Astrocyte (in vitro differentiated cells and primary cell): ENCODE measurements at regions not wholly inside any gene's neighbourhood (a gene's known extent, or its start where the extent isn't known, plus 50 kb on each side); places are given as distances from the start of the nearest gene placed in this dataset.
"Not testable (repeated sequence)": the region's sequence is repeated elsewhere in the genome, so short reads cannot be mapped to it uniquely, and the experiment has no call there.

ENCODE experiments used
- DNase-seq: peaks from one replicate; pipeline ENCODE4 v3.0.0-alpha.2; 2010; ENCODE audit warnings: low read depth
- FAIRE-seq: peaks from 2 replicates; lab custom pipeline; 2011; peaks lifted over from hg19 to GRCh38; lab: Jason Lieb, UNC
- H2AFZ ChIP-seq: 2 replicates; pipeline ENCODE4 v1.6.0; 2012; ENCODE audit warnings: low read depth, low read length, inconsistent platforms
- H3K27ac ChIP-seq: 2 replicates; pipeline ENCODE4 v1.5.1; 2011; ENCODE audit warnings: low read depth, low read length, inconsistent platforms
- H3K27me3 ChIP-seq: 2 replicates; pipeline ENCODE4 v1.6.0; 2011; ENCODE audit warnings: low read length, inconsistent platforms; ENCODE audit not compliant: insufficient read depth
- H3K36me3 ChIP-seq: 2 replicates; pipeline ENCODE4 v1.5.1; 2011; ENCODE audit warnings: low read length, inconsistent platforms; ENCODE audit not compliant: insufficient read depth
- H3K4me1 ChIP-seq: 2 replicates; pipeline ENCODE4 v1.5.1; 2011; ENCODE audit warnings: low read length, inconsistent platforms; ENCODE audit not compliant: insufficient read depth
- H3K4me2 ChIP-seq: 2 replicates; pipeline ENCODE4 v1.6.0; 2012; ENCODE audit warnings: low read length, inconsistent platforms
- H3K4me3 ChIP-seq: 2 replicates; pipeline ENCODE4 v1.5.1; 2011; ENCODE audit warnings: low read depth, mild to moderate bottlenecking, low read length, inconsistent platforms; ENCODE audit not compliant: insufficient read depth
- H3K79me2 ChIP-seq: 2 replicates; pipeline ENCODE4 v1.6.0; 2012; ENCODE audit warnings: mild to moderate bottlenecking, low read length, inconsistent platforms; ENCODE audit not compliant: insufficient read depth
- H3K9ac ChIP-seq: 2 replicates; pipeline ENCODE4 v1.6.0; 2012; ENCODE audit warnings: mild to moderate bottlenecking, low read length, inconsistent platforms
- H3K9me3 ChIP-seq: 2 replicates; pipeline ENCODE4 v1.5.1; 2012; ENCODE audit warnings: low read depth, mild to moderate bottlenecking, low read length, inconsistent platforms; ENCODE audit not compliant: insufficient read depth
- H4K20me1 ChIP-seq: 2 replicates; pipeline ENCODE4 v1.6.0; 2012; ENCODE audit warnings: low read length, inconsistent platforms; ENCODE audit not compliant: insufficient read depth
- H3K27ac Mint-ChIP-seq: one replicate; pipeline ENCODE4 v1.8.0; 2021; ENCODE audit warnings: mild to moderate bottlenecking, mixed read lengths; ENCODE audit not compliant: unreplicated experiment
- H3K27me3 Mint-ChIP-seq: one replicate; pipeline ENCODE4 v1.8.0; 2021; ENCODE audit warnings: low read depth, mixed read lengths; ENCODE audit not compliant: unreplicated experiment
- H3K36me3 Mint-ChIP-seq: one replicate; pipeline ENCODE4 v1.8.0; 2021; ENCODE audit warnings: low read depth, mixed read lengths; ENCODE audit not compliant: unreplicated experiment
- H3K4me1 Mint-ChIP-seq: one replicate; pipeline ENCODE4 v1.8.0; 2021; ENCODE audit warnings: low read depth, mixed read lengths; ENCODE audit not compliant: unreplicated experiment
- H3K4me3 Mint-ChIP-seq: one replicate; pipeline ENCODE4 v1.8.0; 2021; ENCODE audit warnings: mild to moderate bottlenecking, moderate library complexity, mixed read lengths; ENCODE audit not compliant: unreplicated experiment
- H3K9me3 Mint-ChIP-seq: one replicate; pipeline ENCODE4 v1.8.0; 2021; ENCODE audit warnings: mild to moderate bottlenecking, mixed read lengths; ENCODE audit not compliant: unreplicated experiment
- CTCF ChIP-seq: IDR thresholded peaks from 2 replicates; pipeline ENCODE4 v1.5.1; 2011; ENCODE audit warnings: low read depth, mild to moderate bottlenecking, inconsistent platforms, low read length, moderate library complexity; ENCODE audit not compliant: insufficient read depth
- EZH2 ChIP-seq: IDR thresholded peaks from 2 replicates; pipeline ENCODE4 v1.6.1; 2012; ENCODE audit warnings: mild to moderate bottlenecking, low read length, inconsistent platforms; ENCODE audit not compliant: insufficient read depth

DNA sequence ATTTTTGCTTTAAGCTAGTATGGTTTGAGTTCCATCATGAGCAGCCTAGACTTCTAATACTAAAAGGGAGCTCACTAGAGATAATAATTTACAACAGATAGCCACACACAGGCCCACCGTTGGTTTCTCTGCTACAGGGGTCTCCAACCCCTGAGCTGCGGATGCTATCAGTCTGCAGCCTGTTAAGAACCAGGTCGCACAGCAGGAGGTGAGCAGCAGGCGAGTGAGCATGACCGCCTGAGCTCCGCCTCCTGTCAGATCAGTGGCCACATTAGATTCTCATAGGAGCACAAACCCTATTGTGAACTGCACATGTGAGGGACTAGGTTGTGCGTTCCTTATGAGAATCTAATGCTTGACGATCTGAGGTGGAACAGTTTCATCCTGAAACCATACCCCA is 150.6 kb downstream of the HRH4 start:
- H4K20me1 ChIP-seq = no peaks in the 10 kb centered on the region
- no peak overlapping the region for H2AFZ ChIP-seq
- H3K79me2 ChIP-seq = no peaks in the 10 kb centered on the region
- no peak overlapping the region for H3K4me2 ChIP-seq
- no peak overlapping the region for H3K27ac ChIP-seq
- Mint-ChIP-seq H3K4me1 (no peaks in the 10 kb centered on the region), H3K36me3 (no peaks in the 10 kb centered on the region), H3K27me3 (peaks cover 5% of the 10 kb centered on the region), H3K27ac (no peak overlapping the region), H3K9me3 (no peaks in the 10 kb centered on the region), H3K4me3 (no peak overlapping the region)
- FAIRE-seq (no peak), DNase-seq (no peak)
- H3K36me3 ChIP-seq = no peaks in the 10 kb centered on the region
- H3K9ac ChIP-seq = no peak overlapping the region
- no peaks in the 10 kb centered on the region for H3K27me3 ChIP-seq
- no peaks in the 10 kb centered on the region for H3K9me3 ChIP-seq
- H3K4me1 ChIP-seq = no peaks in the 10 kb centered on the region
- H3K4me3 ChIP-seq = no peak overlapping the region
- no peak for TF ChIP-seq EZH2

- H3K36me3 Mint-ChIP-seq = no peaks in the 10 kb centered on the region
- TF ChIP-seq CTCF (no peak), EZH2 (no peak)
- no peaks in the 10 kb centered on the region for H3K79me2 ChIP-seq
- peaks cover 4% of the 10 kb centered on the region for H3K27me3 Mint-ChIP-seq
- no peaks in the 10 kb centered on the region for H3K4me1 ChIP-seq
- H3K36me3 ChIP-seq = no peaks in the 10 kb centered on the region
- H3K27ac ChIP-seq = no peak overlapping the region
- no peak overlapping the region for H3K4me2 ChIP-seq
- no peak for DNase-seq
- H3K9ac ChIP-seq = no peak overlapping the region
- no peak overlapping the region for H2AFZ ChIP-seq
- H3K27me3 ChIP-seq = no peaks in the 10 kb centered on the region
- no peak for FAIRE-seq
- H3K9me3 Mint-ChIP-seq = no peaks in the 10 kb centered on the region
- no peak overlapping the region for H3K4me3 ChIP-seq
- H4K20me1 ChIP-seq = no peaks in the 10 kb centered on the region
- no peak overlapping the region for H3K4me3 Mint-ChIP-seq
- H3K27ac Mint-ChIP-seq = no peak overlapping the region
- no peaks in the 10 kb centered on the region for H3K9me3 ChIP-seq
- no peaks in the 10 kb centered on the region for H3K4me1 Mint-ChIP-seq
Measured at GRCh38 chr18:24613896-24614640, 153.6 kb downstream of the HRH4 start.

DNA sequence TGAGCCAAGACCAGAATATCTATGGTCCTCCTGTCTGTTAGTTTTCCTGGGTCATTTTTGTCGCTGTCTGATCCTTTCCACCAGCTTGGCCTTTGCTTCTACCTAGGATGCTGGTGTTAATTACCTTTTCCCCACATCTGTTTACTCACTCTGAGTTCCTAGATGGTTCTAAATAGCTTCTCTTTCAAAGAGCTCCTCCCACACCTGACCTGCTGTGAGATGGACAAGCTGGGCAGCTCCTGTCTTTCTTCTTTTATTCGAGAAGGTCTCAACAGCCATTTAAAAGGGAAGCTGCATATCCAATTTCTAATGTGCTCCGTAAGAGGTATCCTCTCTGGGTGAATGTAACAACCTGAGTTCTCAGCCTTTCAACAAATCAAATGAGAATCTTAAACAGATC is 156.2 kb downstream of the HRH4 start:
- Histone ChIP-seq H3K4me2 (no peak overlapping the region), H3K79me2 (no peaks in the 10 kb centered on the region), H3K4me3 (no peak overlapping the region), H3K4me1 (no peaks in the 10 kb centered on the region), H4K20me1 (no peaks in the 10 kb centered on the region), H3K36me3 (no peaks in the 10 kb centered on the region), H3K27ac (no peak overlapping the region), H3K9ac (no peak overlapping the region), H3K9me3 (no peaks in the 10 kb centered on the region), H3K27me3 (no peaks in the 10 kb centered on the region), H2AFZ (no peak overlapping the region)
- H3K27ac Mint-ChIP-seq = no peak overlapping the region
- no peak overlapping the region for H3K4me3 Mint-ChIP-seq
- DNase-seq (no peak), FAIRE-seq (no peak)
- no peaks in the 10 kb centered on the region for H3K4me1 Mint-ChIP-seq
- TF ChIP-seq CTCF (no peak), EZH2 (no peak)
- H3K9me3 Mint-ChIP-seq = no peaks in the 10 kb centered on the region
- H3K27me3 Mint-ChIP-seq = peaks cover 2% of the 10 kb centered on the region
- H3K36me3 Mint-ChIP-seq = no peaks in the 10 kb centered on the region

DNA sequence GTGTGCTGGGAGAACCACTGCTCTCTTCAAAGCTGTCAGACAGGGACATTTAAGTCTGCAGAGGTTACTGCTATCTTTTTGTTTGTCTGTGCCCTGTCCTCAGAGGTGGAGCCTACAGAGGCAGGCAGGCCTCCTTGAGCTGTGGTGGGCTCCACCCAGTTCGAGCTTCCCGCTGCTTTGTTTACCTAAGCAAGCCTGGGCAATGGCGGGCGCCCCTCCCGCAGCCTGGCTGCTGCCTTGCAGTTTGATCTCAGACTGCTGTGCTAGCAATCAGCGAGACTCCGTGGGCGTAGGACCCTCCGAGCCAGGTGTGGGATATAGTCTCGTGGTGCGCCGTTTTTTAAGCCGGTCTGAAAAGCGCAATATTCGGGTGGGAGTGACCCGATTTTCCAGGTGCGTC is 164.0 kb downstream of the HRH4 start:
- H2AFZ ChIP-seq, H4K20me1 ChIP-seq, H3K4me1 Mint-ChIP-seq, H3K4me3 ChIP-seq, H3K36me3 ChIP-seq, H3K4me1 ChIP-seq, FAIRE-seq, H3K4me2 ChIP-seq, H3K27me3 ChIP-seq, H3K4me3 Mint-ChIP-seq, H3K9me3 ChIP-seq, H3K79me2 ChIP-seq, H3K9ac ChIP-seq, H3K27ac Mint-ChIP-seq, H3K36me3 Mint-ChIP-seq, H3K27me3 Mint-ChIP-seq, H3K9me3 Mint-ChIP-seq, DNase-seq, H3K27ac ChIP-seq: not testable (repeated sequence)
